Activated naive CD4-positive, alpha-beta T cell (primary cell): ENCODE measurements at regions not wholly inside any gene's neighbourhood (a gene's known extent, or its start where the extent isn't known, plus 50 kb on each side); places are given as distances from the start of the nearest gene placed in this dataset.

ENCODE experiments used
- DNase-seq, 4 experiments: peaks; one replicate each; lab custom pipeline; 2025; lab: John Stamatoyannopoulos, UW

DNA sequence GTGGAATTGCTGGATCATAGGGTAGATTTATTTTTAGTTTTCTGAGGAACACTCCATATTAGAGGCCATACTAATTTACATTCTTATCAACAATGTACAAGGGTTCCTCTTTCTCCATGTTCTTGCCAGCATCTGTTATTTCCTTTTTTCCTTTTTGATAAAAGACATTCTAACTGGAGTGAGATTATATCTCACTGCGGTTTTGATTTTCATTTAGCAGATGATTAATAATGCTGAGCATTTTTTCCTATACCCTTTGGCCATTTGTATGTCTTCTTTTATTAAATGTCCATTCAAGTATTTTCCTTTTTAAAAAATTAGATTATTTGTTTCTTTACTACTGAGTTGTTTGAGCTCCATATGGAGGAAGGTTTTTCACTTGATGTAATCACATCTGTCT, 1189.5 kb downstream of the ZPLD1 start:
- DNase-seq: no peak

DNA sequence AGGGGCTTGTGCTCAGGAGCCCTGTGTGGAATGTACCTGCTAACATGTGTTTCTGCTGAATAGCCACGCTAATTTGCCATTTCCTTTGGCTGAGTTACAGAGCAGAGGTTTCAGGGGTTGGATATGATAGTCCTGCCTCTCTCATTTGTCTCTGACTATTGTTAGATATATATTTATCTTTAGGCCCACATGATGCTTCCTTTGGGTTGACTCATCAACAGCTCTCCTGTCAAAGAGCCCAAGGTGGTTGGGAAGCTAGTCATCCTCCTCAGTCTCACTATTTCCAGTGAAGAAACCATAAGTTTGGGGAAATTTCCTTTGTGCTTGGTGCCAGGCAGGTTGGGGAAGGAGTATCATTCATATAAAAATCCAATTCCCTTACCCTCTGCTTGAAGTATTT, 1194.6 kb downstream of the ZPLD1 start:
- no peak for DNase-seq

DNA sequence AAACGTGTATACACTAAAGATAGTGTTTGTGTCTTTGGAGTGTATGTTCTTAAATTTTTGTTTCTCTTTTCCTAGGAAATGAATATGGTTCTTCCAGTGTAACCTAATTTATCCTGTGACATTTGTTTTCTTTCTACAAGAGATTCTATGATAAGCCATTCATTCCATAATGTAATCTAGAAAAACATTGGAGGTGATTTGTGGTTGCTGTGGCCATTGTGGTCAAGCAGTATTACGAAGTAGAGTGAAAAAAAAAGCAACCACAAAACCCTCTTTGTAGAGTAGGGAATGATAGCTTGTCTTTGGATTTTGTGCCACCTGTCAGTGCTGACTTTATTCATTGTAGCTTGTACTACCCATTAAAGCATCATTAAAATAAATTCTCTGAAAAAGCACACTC, 1209.6 kb downstream of the ZPLD1 start:
- no peak for DNase-seq

DNA sequence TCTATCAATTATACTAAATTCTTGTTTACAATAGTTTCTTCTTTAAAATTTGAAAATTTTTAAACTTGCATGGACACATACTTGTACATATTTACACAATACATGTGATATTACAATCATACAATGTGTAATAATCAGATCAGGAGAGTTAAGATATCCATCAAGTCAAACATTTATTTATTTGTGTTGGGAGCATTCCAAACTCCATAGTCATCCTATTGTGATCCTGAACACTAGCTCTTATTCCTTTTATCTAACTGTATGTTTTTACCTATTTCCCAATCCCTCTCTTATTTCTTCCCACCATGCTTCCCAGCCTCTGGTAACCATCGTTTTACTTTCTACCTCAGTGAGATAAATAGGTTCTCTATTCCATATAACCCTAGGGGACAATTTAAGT, 1219.2 kb downstream of the ZPLD1 start:
- DNase-seq: no peak

DNA sequence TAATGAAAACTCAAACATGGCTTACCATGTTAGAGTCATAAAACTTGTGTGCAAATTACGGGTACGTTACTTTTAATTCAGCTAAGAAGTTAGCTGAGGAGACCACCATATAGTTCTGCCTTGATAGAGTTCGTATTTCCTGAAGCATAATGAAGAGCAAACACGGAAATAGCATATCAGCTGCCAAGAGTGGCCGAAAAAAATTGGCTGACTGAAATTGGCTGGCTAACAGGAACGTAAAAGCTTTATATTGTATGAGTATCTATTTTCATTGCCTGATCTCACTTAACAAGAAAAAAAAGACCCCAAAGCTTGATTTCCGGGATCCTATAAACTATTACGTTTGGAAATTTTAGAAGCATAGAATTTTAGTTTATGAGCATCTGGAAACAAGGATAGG, 1222.9 kb downstream of the ZPLD1 start:
- DNase-seq: no peak

DNA sequence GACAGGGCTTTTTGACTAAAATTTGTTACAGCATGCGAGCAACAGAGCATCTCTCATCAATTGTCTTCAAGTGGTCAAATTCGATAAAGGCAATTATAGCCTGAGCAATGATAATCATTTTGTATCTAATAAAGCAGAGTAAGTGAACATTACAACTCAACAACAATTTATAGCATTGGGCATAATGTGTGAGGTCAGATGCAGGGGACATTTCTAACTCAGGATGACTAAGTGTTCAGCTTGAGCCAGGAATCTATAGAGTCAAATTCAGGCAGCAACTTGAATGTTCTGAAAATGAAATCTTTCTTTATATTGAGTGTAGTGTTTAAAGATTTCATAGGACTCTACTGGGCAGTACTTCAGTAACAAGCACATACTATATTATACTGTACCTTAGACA, 1226.0 kb downstream of the ZPLD1 start:
- no peak for DNase-seq

DNA sequence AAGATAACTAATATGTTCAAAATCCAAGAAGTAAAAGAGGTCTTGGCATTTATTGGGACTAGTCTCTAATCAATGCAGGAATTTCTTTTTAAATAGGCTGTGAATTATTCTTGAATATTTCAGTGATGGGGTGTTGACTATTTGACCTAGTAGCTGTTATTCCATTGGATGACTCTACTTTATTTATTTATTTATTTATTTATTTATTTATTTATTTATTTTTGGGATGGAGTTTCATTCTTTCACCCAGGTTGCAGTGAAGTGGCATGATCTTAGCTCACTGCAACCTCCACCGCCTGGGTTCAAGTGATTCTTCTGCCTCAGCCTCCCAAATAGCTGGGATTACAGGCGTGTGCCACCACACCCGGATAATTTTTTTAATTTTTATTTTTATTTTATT, 1227.8 kb downstream of the ZPLD1 start:
- no peak for DNase-seq

DNA sequence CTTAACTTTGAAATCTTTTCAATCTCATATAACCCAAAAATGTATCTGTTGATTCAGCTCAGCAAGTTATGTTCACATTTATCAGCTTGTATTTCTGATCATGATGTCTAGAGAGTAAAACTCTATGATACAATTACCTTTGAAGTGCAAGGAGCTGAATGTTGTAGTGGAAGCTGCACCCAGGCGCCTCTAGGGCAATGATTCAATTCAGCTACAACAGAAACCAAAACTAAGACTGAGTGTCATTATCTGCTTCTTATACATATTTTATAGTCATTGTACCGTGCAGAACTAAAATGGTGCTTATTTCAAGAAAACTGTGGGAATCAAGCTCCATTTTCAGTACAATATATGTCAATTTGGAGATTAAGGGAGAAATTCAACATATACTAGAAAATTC, 1237.5 kb downstream of the ZPLD1 start:
- no peak for DNase-seq

DNA sequence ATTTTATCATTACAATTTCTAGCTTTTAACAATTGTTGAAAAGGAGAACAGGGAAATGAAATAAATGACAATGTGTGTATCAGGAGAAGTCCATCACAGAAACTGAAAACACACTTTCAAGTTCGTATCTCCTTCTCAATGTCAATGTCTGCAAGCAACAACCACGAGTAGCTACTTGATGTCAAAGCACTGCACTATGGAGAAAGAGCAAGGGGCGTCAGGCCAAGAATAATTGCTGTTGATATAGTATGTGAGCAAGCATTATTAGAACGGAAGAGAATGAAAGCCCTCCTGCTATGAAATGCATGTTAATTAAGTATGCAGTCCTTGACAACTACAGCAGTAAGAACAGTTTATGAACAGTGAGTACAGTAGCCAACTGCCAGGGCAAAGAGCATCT, 1250.1 kb downstream of the ZPLD1 start:
- DNase-seq: no peak

DNA sequence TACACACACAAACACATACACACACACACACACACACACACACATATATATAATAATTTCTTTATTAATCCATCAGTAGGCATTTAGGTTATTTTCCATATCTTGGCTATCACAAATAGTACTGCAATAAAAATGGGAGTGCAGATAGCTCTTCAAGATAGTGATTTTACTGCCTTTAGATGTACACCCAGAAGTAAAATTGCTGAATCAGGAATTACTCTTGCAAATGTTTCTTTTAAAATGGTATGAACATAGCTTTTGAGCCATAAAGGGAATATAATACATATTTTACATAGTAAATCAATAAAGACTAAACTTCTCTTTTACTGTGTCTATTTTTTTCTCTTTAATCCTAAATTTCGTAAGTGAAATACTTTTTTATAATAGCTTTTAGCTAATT, 1251.1 kb downstream of the ZPLD1 start:
- DNase-seq: no peak

DNA sequence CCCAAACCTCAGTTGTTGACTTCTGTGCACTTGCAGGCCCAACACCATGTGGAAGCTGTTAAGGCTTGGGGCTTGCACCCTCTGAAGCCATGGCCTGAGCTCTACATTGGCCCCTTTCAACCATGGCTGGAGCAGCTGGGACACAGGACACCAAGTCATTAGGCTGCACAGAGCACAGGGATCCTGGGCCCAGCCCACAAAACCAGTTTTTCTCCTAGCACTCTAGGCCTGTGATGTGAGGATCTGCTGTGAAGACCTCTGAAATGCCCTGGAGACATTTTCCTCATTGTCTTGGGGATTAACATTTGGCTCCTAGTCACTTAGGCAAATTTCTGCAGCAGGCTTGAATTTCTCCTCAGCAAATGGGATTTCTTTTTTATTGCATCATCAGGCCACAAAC, 1255.7 kb downstream of the ZPLD1 start:
- DNase-seq: no peak

DNA sequence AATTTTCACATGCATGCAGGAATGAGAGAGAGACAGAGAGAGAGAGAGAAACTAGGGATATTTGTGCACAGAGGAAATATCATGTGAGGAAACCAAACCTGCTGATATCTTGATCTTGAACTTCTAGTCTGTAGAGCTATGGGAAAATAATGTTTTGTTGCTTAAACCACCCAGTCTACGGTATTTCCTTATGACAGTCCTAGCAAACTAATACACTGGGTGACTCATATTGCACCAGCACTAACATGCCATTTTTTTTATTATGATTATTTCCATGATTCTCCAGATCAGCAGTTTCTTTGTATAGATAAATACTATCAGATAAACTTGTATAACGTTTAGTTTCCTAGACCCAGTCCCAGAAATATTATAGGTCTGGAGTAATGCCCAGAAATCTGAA, 1259.0 kb downstream of the ZPLD1 start:
- no peak for DNase-seq

DNA sequence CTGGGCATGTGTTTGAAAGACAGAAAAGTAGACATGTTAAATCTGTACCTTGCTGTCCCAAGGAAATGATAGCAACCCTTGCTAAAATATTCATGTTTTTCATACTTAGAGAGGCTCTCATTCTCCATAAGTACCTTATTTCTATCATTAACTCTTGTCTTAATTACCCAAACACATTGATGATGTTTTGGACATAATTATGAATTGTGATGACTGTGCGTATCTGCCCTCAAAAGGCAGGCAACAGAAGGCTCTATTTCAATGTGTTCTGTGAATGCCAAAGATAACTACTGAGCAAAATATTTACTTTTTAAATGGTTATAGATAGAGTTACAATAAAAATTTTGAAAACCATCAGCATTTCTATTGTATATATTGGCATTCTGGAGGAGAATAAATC, 1263.8 kb downstream of the ZPLD1 start:
- no peak for DNase-seq

DNA sequence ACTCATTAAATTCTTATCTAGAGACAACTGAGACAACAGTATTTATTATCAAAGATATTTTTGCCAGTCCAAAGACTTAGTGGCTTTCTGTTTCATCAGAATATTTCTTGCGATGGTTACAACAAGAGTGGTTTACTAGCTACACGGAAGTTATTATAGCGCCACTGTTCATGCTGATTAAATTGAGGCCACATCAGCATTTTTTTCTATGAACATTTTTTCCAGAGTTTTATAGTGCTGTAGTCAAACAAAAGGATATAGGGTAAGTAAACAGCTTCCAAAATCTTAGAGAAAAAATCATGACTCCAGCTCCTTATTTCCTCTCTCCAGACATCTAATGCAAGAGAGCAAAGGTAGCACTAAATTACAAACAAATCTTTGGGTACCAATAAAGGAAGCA, 1264.4 kb downstream of the ZPLD1 start:
- DNase-seq: no peak

DNA sequence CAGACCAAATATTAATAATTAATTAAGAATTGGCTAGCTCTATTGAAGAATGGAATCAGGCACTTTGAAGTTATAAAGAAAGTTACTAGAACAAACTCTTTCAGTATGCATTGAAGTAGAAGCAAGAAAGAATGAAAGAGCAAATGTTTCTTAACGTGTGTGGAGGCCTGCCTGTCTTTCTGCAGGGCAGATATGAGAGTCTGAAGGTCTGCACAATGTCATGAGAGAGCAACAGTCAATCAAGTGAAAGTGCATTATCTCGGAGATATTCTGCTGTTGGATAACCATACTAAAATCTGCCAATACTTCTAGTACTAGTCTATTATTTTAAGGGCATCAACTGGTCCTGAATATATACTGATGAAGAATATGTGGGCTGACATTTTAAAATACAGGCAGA, 1270.8 kb downstream of the ZPLD1 start:
- no peak for DNase-seq

DNA sequence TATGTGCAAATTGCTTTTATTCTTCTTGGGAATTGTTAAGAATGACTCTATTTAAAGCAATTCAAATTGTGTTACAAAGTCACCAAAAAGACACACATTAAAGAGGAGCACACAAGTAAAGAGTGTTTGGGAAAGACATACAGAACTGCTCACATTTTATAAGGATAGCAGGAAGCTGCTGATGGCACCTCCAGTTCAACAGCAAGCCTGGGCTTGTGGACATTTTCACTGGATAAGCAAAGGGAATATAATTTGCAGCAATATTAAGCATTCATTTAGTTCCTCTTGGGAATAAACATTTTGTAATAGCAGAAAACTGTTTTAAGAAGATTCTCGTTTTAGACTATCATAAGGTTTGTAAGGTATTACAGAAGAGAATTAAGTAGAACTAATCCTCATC, 1271.9 kb downstream of the ZPLD1 start:
- DNase-seq: no peak

DNA sequence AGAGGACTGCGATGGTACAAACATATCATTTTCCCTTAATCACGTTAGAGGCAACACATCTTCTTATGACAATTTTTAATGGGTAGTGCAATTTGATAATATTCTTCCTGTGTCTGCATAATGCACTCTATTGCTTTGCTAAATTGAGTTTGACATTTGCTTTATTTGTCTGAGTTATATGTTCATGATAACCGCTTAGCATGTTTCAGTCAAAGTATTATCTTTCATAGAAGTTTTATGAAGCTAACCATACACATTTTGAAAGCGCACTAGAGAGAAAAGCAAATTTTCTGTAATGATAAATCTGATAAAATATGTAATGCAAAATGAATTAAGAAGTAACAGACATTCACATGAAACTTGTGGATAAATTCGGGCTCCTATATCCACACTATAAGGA, 1276.9 kb downstream of the ZPLD1 start:
- DNase-seq: no peak

DNA sequence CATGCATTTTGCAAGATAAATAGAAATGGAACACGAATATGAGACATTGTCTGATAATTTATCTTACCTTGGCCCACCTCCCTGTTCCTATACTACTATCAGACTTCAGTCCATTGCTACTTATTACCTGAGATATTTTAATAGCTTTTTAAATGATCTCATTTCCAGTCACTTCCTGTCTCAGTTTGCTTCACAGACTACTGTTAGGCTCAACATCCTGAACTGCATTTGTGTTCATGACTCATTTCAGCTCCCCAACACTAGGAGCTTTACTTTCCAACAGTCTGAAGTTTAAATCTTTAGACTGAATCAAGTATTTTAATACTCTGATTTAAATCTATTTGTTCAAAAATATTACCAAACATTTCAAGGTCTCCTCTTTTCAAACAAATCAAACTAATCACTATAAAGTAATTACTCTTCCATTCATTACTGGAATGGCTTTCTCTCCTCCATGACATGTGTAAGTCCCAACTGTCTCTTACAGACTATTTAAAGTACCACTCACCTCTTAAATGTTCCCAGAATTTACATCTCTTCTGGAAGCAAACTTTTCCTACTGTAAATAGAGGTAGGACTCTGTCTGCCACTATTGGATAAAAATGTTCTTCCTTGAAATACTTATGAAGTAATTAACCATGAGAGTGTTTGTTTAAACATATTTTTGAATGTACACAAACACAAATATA, 1277.6 kb downstream of the ZPLD1 start:
- no peak for DNase-seq

DNA sequence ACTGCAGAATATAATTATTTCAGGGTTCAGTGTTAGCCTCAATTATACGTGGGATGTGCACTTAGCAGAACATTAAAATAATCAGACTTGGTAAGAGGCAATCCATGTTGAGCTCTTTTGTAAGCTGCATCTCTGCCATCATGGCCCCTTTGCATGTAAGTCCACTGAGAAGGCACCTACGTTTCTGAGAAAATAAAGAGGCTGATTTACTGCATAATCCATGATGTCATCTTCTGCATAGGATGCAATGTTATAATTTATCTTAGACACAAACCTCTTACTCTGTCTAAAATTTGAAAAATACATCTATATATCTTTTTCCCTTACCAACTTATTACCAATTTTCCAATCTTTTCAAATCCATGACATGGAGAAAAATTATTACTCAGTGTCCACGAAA, 1294.7 kb downstream of the ZPLD1 start:
- no peak for DNase-seq

DNA sequence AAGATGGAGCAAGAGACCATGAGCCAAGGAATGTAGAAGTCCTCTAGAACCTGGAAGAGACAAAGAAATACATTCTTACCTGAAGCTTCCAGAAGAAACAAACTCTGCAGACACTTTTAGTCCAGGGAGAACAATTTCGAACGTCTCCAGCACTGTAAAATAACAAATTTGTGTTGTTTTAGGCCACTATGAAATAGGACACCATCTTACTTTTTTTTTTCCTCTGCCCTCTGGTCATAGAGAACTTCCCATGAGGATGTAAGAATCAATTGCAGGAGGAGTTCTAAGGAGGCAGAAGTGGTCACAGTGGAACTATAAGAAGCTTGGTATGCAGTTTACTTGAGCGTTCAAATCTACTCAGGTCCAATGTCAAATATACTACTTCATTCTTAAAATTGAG, 1295.9 kb downstream of the ZPLD1 start:
- DNase-seq: no peak

DNA sequence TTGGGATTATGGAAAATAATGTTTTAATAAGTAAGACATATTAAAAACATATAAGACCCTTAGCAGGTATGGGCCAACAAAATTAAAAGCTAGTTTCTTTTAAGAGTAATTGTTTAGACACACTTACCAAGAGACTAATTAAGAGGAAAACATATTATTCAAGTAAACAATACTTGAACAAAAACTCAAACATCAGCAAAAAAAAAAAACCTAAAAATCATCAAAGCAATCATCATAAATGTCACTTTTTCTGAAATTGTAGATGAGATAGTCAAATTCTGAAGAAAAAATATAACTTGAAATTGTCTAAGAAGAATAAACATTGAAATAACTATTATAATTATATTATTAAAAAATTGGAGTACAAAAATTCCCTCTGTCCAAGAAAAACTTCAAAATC, 1318.2 kb downstream of the ZPLD1 start:
- no peak for DNase-seq

DNA sequence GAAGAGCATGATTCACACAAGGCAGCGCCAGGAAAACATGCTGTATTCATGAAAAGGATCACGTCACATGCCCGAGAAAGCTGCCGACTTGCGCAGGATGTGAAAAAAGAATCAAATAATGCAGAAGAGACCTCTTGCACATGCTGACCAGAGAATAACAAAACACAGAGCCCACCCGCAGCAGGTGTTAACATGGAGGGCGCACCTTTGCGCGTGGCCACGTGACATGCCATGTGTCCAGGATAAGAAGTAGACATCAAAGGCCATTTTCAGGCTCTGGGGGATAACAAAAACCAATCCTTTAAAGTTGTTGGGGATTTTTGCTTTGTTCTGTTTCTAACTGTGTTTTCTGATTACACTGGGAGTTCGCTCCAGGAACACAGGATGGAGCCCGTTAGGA, 1332.8 kb downstream of the ZPLD1 start:
- no peak for DNase-seq

DNA sequence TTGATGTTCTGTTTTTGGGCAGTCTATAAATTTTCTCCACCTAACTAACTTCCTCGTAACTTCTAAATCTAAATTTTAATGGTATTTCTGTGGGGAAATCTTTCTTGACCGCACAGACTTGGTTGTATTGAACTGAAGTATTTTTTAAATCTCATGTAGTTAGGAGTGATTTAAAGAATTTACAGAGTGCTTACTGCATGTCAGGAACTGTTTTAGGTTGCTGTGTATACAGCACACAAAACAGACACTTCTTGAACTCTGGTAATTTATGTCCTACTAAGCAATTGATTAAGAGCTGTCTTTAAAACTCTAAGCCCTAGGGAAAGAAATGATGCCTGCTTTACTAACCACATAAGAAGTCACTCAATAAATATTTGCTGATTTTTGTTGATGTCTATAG, 1350.2 kb downstream of the ZPLD1 start:
- DNase-seq: no peak

DNA sequence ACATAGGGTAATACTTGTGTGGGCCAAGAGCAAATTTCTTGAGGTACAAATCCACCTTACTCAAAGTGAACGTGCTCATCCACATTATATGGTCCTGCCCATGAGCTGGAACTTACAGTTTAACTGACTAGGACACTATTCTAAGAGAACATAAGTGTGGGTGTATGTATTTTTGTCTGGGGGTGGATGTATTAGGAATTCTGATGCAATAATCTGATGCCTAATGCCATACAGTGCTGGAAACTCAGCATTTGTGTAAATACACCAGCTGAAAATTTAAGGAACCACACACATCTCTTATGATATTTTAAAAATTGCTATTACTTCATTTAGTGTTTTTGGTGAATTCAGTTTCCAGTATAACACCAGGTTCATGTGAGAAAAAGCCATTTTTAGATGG, 1350.7 kb downstream of the ZPLD1 start:
- no peak for DNase-seq

DNA sequence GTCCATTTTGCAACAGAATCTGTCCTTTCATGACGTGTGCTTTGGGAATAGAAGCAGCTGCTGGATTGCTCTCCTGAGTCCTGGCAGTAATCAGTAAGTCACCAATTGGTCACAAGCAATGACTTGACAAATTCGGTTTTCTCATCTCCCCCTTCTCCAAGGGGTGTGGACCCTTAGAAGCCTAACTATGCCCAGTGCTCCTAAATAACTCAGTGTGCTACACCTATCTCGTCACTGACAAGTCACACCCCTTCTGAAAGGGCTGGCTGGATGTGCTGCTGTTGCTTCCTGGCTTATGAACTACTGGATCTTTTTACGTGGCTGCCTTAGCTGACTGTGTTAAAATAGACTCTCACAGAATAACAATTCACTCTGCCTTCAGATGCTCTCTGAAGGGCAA, 1351.5 kb downstream of the ZPLD1 start:
- DNase-seq: no peak
